ENCODE measurements at regions not wholly inside any gene's neighbourhood (a gene's known extent, or its start where the extent isn't known, plus 50 kb on each side); places are given as distances from the start of the nearest gene placed in this dataset.

- no peak for DNase-seq (ENCODE audit: low read depth in 2 of 2)
- no peak overlapping the region for H3K4me3 ChIP-seq (replicated peaks in 1 of 2; ENCODE audit: low read depth in 2 of 2, low read length in 2 of 2)
- TF ChIP-seq CTCF (IDR thresholded peaks at IDR 0.05; ENCODE audit: low read depth, low read length): no peak
Measured at GRCh38 chr6:71103641-71104040, 146.8 kb upstream of the B3GAT2 start.

GRCh38 chr6:71106276-71106675, 149.4 kb upstream of the B3GAT2 start:
- no peak overlapping the region for H3K4me3 ChIP-seq (replicated peaks in 1 of 2; ENCODE audit: low read depth in 2 of 2, low read length in 2 of 2)
- no peak for TF ChIP-seq CTCF (IDR thresholded peaks at IDR 0.05; ENCODE audit: low read depth, low read length)
- no peak for DNase-seq (ENCODE audit: low read depth in 2 of 2)

GRCh38 chr6:71107911-71108420, 151.1 kb upstream of the B3GAT2 start:
- TF ChIP-seq CTCF (IDR thresholded peaks at IDR 0.05; ENCODE audit: low read depth, low read length): no peak
- H3K4me3 ChIP-seq (replicated peaks in 1 of 2; ENCODE audit: low read depth in 2 of 2, low read length in 2 of 2): peak overlapping the region; percentile 17 to 37
- DNase-seq (ENCODE audit: low read depth in 2 of 2): peak; percentile 72 to 88

- DNase-seq (ENCODE audit: low read depth in 2 of 2): no peak
- no peak overlapping the region for H3K4me3 ChIP-seq (replicated peaks in 1 of 2; ENCODE audit: low read depth in 2 of 2, low read length in 2 of 2)
- TF ChIP-seq CTCF (IDR thresholded peaks at IDR 0.05; ENCODE audit: low read depth, low read length): no peak
Measured at GRCh38 chr6:71114544-71114943, 157.7 kb upstream of the B3GAT2 start.

- no peak for DNase-seq (ENCODE audit: low read depth in 2 of 2)
- TF ChIP-seq CTCF (IDR thresholded peaks at IDR 0.05; ENCODE audit: low read depth, low read length): no peak
Measured at GRCh38 chr6:71114986-71115385, 158.1 kb upstream of the B3GAT2 start.

GRCh38 chr6:71119560-71119959, 162.7 kb upstream of the B3GAT2 start:
- DNase-seq (ENCODE audit: low read depth in 2 of 2): no peak
- TF ChIP-seq CTCF (IDR thresholded peaks at IDR 0.05; ENCODE audit: low read depth, low read length): no peak
- no peak overlapping the region for H3K4me3 ChIP-seq (replicated peaks in 1 of 2; ENCODE audit: low read depth in 2 of 2, low read length in 2 of 2)

More at GRCh38 chr6:71114986-71115385, 158.1 kb upstream of the B3GAT2 start:
- H3K4me3 ChIP-seq (replicated peaks in 1 of 2; ENCODE audit: low read depth in 2 of 2, low read length in 2 of 2): no peak overlapping the region

- H3K4me3 ChIP-seq (replicated peaks in 1 of 2; ENCODE audit: low read depth in 2 of 2, low read length in 2 of 2): no peak overlapping the region
- TF ChIP-seq CTCF (IDR thresholded peaks at IDR 0.05; ENCODE audit: low read depth, low read length): no peak
- peak; percentile 21 to 43 for DNase-seq (ENCODE audit: low read depth in 2 of 2)
Measured at GRCh38 chr6:71123051-71123450, 165.6 kb upstream of the OGFRL1 start.
